HEK293T (cell line): ENCODE measurements at regions not wholly inside any gene's neighbourhood (a gene's known extent, or its start where the extent isn't known, plus 50 kb on each side); places are given as distances from the start of the nearest gene placed in this dataset.

Experiments
- BHLHE40 ChIP-seq: fragments of 450-650 bp; IDR thresholded peaks from 2 replicates; pipeline ENCODE4 v1.6.1; 2016; ENCODE audit warnings: mild to moderate bottlenecking, moderate library complexity, borderline replicate concordance
- CTBP1 ChIP-seq: fragments of 450-650 bp; IDR thresholded peaks from 2 replicates; pipeline ENCODE4 v1.6.1; 2016; ENCODE audit warnings: borderline replicate concordance
- FOXA1 ChIP-seq: fragments of 450-650 bp; IDR thresholded peaks from 2 replicates; pipeline ENCODE4 v1.6.1; 2016; ENCODE audit warnings: mild to moderate bottlenecking
- FOXM1 ChIP-seq: fragments of 450-650 bp; IDR thresholded peaks from 2 replicates; pipeline ENCODE4 v1.6.1; 2017; ENCODE audit warnings: mild to moderate bottlenecking, borderline replicate concordance
- HDGF ChIP-seq: fragments of 450-650 bp; IDR thresholded peaks from 2 replicates; pipeline ENCODE4 v1.6.1; 2017; ENCODE audit warnings: antibody characterized with exemption, borderline replicate concordance
- L3MBTL2 ChIP-seq: fragments of 450-650 bp; conservative IDR thresholded peaks from 2 replicates; pipeline ENCODE4 v1.6.1; 2016; ENCODE audit warnings: mild to moderate bottlenecking
- NFRKB ChIP-seq: fragments of 450-650 bp; IDR thresholded peaks from 2 replicates; pipeline ENCODE4 v1.6.1; 2016; ENCODE audit warnings: mild to moderate bottlenecking, moderate library complexity
- PKNOX1 ChIP-seq: fragments of 450-650 bp; IDR thresholded peaks from 2 replicates; pipeline ENCODE4 v1.6.1; 2016
- SP1 ChIP-seq: fragments of 450-650 bp; IDR thresholded peaks from 2 replicates; pipeline ENCODE4 v1.6.1; 2017

- no peak for TF ChIP-seq CTBP1
- TF ChIP-seq HDGF, result no peak
- no peak for TF ChIP-seq L3MBTL2
- no peak for TF ChIP-seq SP1
- TF ChIP-seq FOXM1, result no peak
- no peak for TF ChIP-seq NFRKB
- no peak for TF ChIP-seq BHLHE40
- TF ChIP-seq FOXA1, result no peak
- TF ChIP-seq PKNOX1, result no peak
Measured at GRCh38 chrX:137236837-137237236, 203.0 kb upstream of the GPR101 start.
